ENCODE measurements at regions not wholly inside any gene's neighbourhood (a gene's known extent, or its start where the extent isn't known, plus 50 kb on each side); places are given as distances from the start of the nearest gene placed in this dataset.

GRCh38 chr21:43323244-43324005 lies 103.5 kb downstream of the SIK1 start:
- peak; percentile 87 to 90 for DNase-seq
- H3K27me3 ChIP-seq = no peaks in the 10 kb centered on the region
- H3K4me1 ChIP-seq = peaks cover 5 to 14% (median 11%) of the 10 kb centered on the region in 4 donors
- no peak overlapping the region for H3K4me3 ChIP-seq
- peak; percentile 27 to 74 for ATAC-seq (ENCODE audit: low FRiP score in 2 of 2)
- WGBS, 2 donors = 73 to 92% methylated on average over 5 to 22 of the region's 23 CpGs
- no peaks in the 10 kb centered on the region for H3K36me3 ChIP-seq
- H3K9me3 ChIP-seq = no peaks in the 10 kb centered on the region
- peak overlapping the region in 2 of 4 donors; percentile 22 to 54 for H3K27ac ChIP-seq
- TF ChIP-seq EP300 (IDR thresholded peaks at IDR 0.05) (peak in 1 of 4 donors; percentile 65), POLR2A (IDR thresholded peaks at IDR 0.05) (no peak), POLR2AphosphoS5 (IDR thresholded peaks at IDR 0.05) (peak; percentile 48 to 67), CTCF (IDR thresholded peaks at IDR 0.05) (no peak)

GRCh38 chr21:43322805-43323204 lies 104.1 kb downstream of the SIK1 start:
- H3K4me1 ChIP-seq = peaks cover 5 to 14% (median 11%) of the 10 kb centered on the region in 4 donors
- DNase-seq = no peak
- TF ChIP-seq POLR2AphosphoS5 (IDR thresholded peaks at IDR 0.05) = no peak
- TF ChIP-seq CTCF (IDR thresholded peaks at IDR 0.05) = no peak
- no peak for TF ChIP-seq POLR2A (IDR thresholded peaks at IDR 0.05)
- TF ChIP-seq EP300 (IDR thresholded peaks at IDR 0.05) = no peak
- no peak for ATAC-seq (ENCODE audit: low FRiP score in 2 of 2)
- no peak overlapping the region for H3K4me3 ChIP-seq
- no peaks in the 10 kb centered on the region for H3K27me3 ChIP-seq
- H3K27ac ChIP-seq = peak overlapping the region in 2 of 4 donors; percentile 22 to 54
- no peaks in the 10 kb centered on the region for H3K36me3 ChIP-seq
- 90% methylated on average over 5 to 7 of the region's 8 CpGs for WGBS, 2 donors
- peaks cover 0 to 6% (median 2%) of the 10 kb centered on the region in 4 donors for H3K9me3 ChIP-seq

- 98 to 100% methylated on average over 3 to 16 of the region's 17 CpGs for WGBS, 2 donors
- peak in 1 of 2 donors; percentile 69 for DNase-seq
- Histone ChIP-seq H3K27me3 (no peaks in the 10 kb centered on the region), H3K36me3 (no peaks in the 10 kb centered on the region), H3K9me3 (peaks cover 0 to 7% (median 3%) of the 10 kb centered on the region in 4 donors), H3K27ac (no peak overlapping the region), H3K4me3 (no peak overlapping the region), H3K4me1 (peaks cover 5 to 14% (median 11%) of the 10 kb centered on the region in 4 donors)
- no peak for ATAC-seq (ENCODE audit: low FRiP score in 2 of 2)
- no peak for TF ChIP-seq EP300 (IDR thresholded peaks at IDR 0.05)
- no peak for TF ChIP-seq POLR2A (IDR thresholded peaks at IDR 0.05)
- TF ChIP-seq CTCF (IDR thresholded peaks at IDR 0.05) = no peak
- no peak for TF ChIP-seq POLR2AphosphoS5 (IDR thresholded peaks at IDR 0.05)
These were observed 104.6 kb downstream of the SIK1 start for GRCh38 chr21:43322311-43322710.

- no peak overlapping the region for H3K27ac ChIP-seq
- H3K36me3 ChIP-seq = no peaks in the 10 kb centered on the region
- H3K4me1 ChIP-seq = peaks cover 5 to 14% (median 11%) of the 10 kb centered on the region in 4 donors
- peak in 1 of 2 donors; percentile 58 for DNase-seq
- WGBS, 2 donors = 86 to 93% methylated on average over 7 to 9 of the region's 9 CpGs
- H3K27me3 ChIP-seq = no peaks in the 10 kb centered on the region
- no peak overlapping the region for H3K4me3 ChIP-seq
- no peak for TF ChIP-seq POLR2A (IDR thresholded peaks at IDR 0.05)
- no peak for TF ChIP-seq EP300 (IDR thresholded peaks at IDR 0.05)
- TF ChIP-seq POLR2AphosphoS5 (IDR thresholded peaks at IDR 0.05) = no peak
- H3K9me3 ChIP-seq = peaks cover 0 to 7% (median 3%) of the 10 kb centered on the region in 4 donors
- ATAC-seq (ENCODE audit: low FRiP score in 2 of 2) = no peak
These were observed 105.3 kb downstream of the SIK1 start for GRCh38 chr21:43321611-43322010.

- Histone ChIP-seq H3K4me1 (peaks cover 5 to 14% (median 11%) of the 10 kb centered on the region in 4 donors), H3K27ac (no peak overlapping the region), H3K27me3 (no peaks in the 10 kb centered on the region), H3K4me3 (no peak overlapping the region), H3K9me3 (peaks cover 0 to 7% (median 3%) of the 10 kb centered on the region in 4 donors), H3K36me3 (no peaks in the 10 kb centered on the region)
- no peak for ATAC-seq (ENCODE audit: low FRiP score in 2 of 2)
- 67 to 78% methylated on average over 2 to 5 of the region's 5 CpGs for WGBS, 2 donors
- no peak for TF ChIP-seq CTCF (IDR thresholded peaks at IDR 0.05)
- no peak for TF ChIP-seq POLR2A (IDR thresholded peaks at IDR 0.05)
- TF ChIP-seq POLR2AphosphoS5 (IDR thresholded peaks at IDR 0.05) = no peak
- no peak for TF ChIP-seq EP300 (IDR thresholded peaks at IDR 0.05)
- no peak for DNase-seq
These were observed 105.8 kb downstream of the SIK1 start for GRCh38 chr21:43321111-43321510.
